LoVo (cell line): ENCODE measurements at regions not wholly inside any gene's neighbourhood (a gene's known extent, or its start where the extent isn't known, plus 50 kb on each side); places are given as distances from the start of the nearest gene placed in this dataset.

Source experiments
- DNase-seq: peaks from one replicate; pipeline ENCODE4 v3.0.0-alpha.2; 2016; ENCODE audit warnings: low spot score

GRCh38 chr3:162012633-162013032, 516.0 kb downstream of the OTOL1 start:
- no peak for DNase-seq

GRCh38 chr3:162014284-162014683, 517.7 kb downstream of the OTOL1 start:
- DNase-seq: no peak

GRCh38 chr3:162015856-162016255, 519.2 kb downstream of the OTOL1 start:
- DNase-seq: no peak

GRCh38 chr3:162019817-162020216, 523.2 kb downstream of the OTOL1 start:
- no peak for DNase-seq

- no peak for DNase-seq
Observed at GRCh38 chr3:162021206-162021605, 524.6 kb downstream of the OTOL1 start.

GRCh38 chr3:162022911-162023310, 526.3 kb downstream of the OTOL1 start:
- no peak for DNase-seq

GRCh38 chr3:162029736-162030135, 533.1 kb downstream of the OTOL1 start:
- no peak for DNase-seq

- DNase-seq: no peak
Observed at GRCh38 chr3:162034368-162034767, 537.8 kb downstream of the OTOL1 start.

- no peak for DNase-seq
Observed at GRCh38 chr3:162041622-162042021, 545.0 kb downstream of the OTOL1 start.

GRCh38 chr3:162052636-162053035, 556.0 kb downstream of the OTOL1 start:
- no peak for DNase-seq

GRCh38 chr3:162072656-162073164, 576.1 kb downstream of the OTOL1 start:
- DNase-seq: no peak

- no peak for DNase-seq
Observed at GRCh38 chr3:162073422-162073975, 576.9 kb downstream of the OTOL1 start.

GRCh38 chr3:162077108-162077507, 580.5 kb downstream of the OTOL1 start:
- no peak for DNase-seq

- no peak for DNase-seq
Observed at GRCh38 chr3:162082516-162082915, 585.9 kb downstream of the OTOL1 start.

GRCh38 chr3:162087361-162087760, 590.8 kb downstream of the OTOL1 start:
- DNase-seq: no peak

- DNase-seq: no peak
Observed at GRCh38 chr3:162092751-162093150, 596.1 kb downstream of the OTOL1 start.

- DNase-seq: no peak
Observed at GRCh38 chr3:162094301-162094700, 597.7 kb downstream of the OTOL1 start.

GRCh38 chr3:162096874-162097273, 600.3 kb downstream of the OTOL1 start:
- DNase-seq: no peak

- DNase-seq: no peak
Observed at GRCh38 chr3:162103808-162104207, 607.2 kb downstream of the OTOL1 start.

GRCh38 chr3:162111861-162112260, 615.3 kb downstream of the OTOL1 start:
- no peak for DNase-seq

GRCh38 chr3:162112719-162113118, 616.1 kb downstream of the OTOL1 start:
- no peak for DNase-seq

- no peak for DNase-seq
Observed at GRCh38 chr3:162117961-162118360, 621.4 kb downstream of the OTOL1 start.

GRCh38 chr3:162119651-162120050, 623.0 kb downstream of the OTOL1 start:
- DNase-seq: no peak

- no peak for DNase-seq
Observed at GRCh38 chr3:162122405-162122804, 625.8 kb downstream of the OTOL1 start.

- DNase-seq: no peak
Observed at GRCh38 chr3:162125790-162126189, 629.2 kb downstream of the OTOL1 start.
